Neural cell (in vitro differentiated cells): ENCODE measurements at regions not wholly inside any gene's neighbourhood (a gene's known extent, or its start where the extent isn't known, plus 50 kb on each side); places are given as distances from the start of the nearest gene placed in this dataset.

ENCODE experiments used
- EZH2 ChIP-seq: fragments of 200-600, 300-800 bp; shearing (Covaris generic), sonication (generic); IDR thresholded peaks from 2 replicates; pipeline ENCODE4 v1.6.1; 2014; ENCODE audit warnings: antibody characterized with exemption, low read length, borderline replicate concordance, mild to moderate bottlenecking; ENCODE audit not compliant: insufficient read depth, poor library complexity, severe bottlenecking
- POLR2AphosphoS5 ChIP-seq: IDR thresholded peaks from 2 replicates; pipeline ENCODE4 v1.6.1; 2012
- RAD21 ChIP-seq: fragments of 450-650 bp; conservative IDR thresholded peaks from 2 replicates; pipeline ENCODE4 v1.6.1; 2014; ENCODE audit warnings: antibody characterized with exemption, mild to moderate bottlenecking, moderate library complexity
- TF ChIP-seq, protein P1 (sequence below): fragments of 450-650 bp; IDR thresholded peaks from 2 replicates; pipeline ENCODE4 v1.5.1; 2014; ENCODE audit warnings: antibody characterized with exemption, mild to moderate bottlenecking, moderate library complexity; ENCODE audit not compliant: poor library complexity, severe bottlenecking

- TF ChIP-seq POLR2AphosphoS5 (no peak), EZH2 (no peak), RAD21 (no peak)
- TF ChIP-seq, protein P1, sequence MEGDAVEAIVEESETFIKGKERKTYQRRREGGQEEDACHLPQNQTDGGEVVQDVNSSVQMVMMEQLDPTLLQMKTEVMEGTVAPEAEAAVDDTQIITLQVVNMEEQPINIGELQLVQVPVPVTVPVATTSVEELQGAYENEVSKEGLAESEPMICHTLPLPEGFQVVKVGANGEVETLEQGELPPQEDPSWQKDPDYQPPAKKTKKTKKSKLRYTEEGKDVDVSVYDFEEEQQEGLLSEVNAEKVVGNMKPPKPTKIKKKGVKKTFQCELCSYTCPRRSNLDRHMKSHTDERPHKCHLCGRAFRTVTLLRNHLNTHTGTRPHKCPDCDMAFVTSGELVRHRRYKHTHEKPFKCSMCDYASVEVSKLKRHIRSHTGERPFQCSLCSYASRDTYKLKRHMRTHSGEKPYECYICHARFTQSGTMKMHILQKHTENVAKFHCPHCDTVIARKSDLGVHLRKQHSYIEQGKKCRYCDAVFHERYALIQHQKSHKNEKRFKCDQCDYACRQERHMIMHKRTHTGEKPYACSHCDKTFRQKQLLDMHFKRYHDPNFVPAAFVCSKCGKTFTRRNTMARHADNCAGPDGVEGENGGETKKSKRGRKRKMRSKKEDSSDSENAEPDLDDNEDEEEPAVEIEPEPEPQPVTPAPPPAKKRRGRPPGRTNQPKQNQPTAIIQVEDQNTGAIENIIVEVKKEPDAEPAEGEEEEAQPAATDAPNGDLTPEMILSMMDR = no peak
Measured at GRCh38 chr11:79990141-79990540, 549.3 kb upstream of the TENM4 start.
